ENCODE measurements at regions not wholly inside any gene's neighbourhood (a gene's known extent, or its start where the extent isn't known, plus 50 kb on each side); places are given as distances from the start of the nearest gene placed in this dataset.
A peak's percentile ranks its signal among the peaks of the same experiment; 100 is the strongest.

DNA sequence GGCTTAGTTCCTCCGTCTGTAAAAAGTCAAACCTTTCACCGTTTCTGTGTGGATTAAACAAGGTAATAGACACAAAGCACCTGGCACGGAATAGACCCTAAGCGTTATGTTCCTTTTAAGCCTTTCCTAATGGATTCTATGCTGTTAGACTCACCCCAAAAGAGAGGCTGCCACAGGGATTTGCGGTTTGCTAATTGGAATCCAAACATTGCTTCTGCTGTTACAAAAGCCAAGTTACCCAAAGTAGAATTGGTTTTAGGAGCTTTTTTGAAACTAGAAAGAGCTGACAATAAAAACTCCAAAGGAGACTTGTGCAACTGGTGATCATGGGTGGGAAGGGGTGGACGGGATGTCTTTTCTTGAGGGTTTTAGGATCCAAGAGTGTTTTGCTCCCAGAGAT, 178.0 kb downstream of the BMP7 start:
- ChIA-PET POLR2A (no interaction called here), CTCF (interaction anchor here (3.0 kb wide), 1 partner anchor 258 kb away, joined by 9 read pairs; no protein-coding TSS in a partner anchor)
- DNase-seq (ENCODE audit: extremely low spot score): no peak
- TF ChIP-seq, protein P1, sequence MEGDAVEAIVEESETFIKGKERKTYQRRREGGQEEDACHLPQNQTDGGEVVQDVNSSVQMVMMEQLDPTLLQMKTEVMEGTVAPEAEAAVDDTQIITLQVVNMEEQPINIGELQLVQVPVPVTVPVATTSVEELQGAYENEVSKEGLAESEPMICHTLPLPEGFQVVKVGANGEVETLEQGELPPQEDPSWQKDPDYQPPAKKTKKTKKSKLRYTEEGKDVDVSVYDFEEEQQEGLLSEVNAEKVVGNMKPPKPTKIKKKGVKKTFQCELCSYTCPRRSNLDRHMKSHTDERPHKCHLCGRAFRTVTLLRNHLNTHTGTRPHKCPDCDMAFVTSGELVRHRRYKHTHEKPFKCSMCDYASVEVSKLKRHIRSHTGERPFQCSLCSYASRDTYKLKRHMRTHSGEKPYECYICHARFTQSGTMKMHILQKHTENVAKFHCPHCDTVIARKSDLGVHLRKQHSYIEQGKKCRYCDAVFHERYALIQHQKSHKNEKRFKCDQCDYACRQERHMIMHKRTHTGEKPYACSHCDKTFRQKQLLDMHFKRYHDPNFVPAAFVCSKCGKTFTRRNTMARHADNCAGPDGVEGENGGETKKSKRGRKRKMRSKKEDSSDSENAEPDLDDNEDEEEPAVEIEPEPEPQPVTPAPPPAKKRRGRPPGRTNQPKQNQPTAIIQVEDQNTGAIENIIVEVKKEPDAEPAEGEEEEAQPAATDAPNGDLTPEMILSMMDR (IDR thresholded peaks at IDR 0.05; ENCODE audit: control extremely low read depth, extremely low read depth, low read depth, missing control alignments): no peak

GRCh38 chr20:57089699-57090144, 176.7 kb downstream of the BMP7 start:
- CTCF ChIA-PET: interaction anchor here (0.6 to 8.8 kb wide), 21 partner anchors 10 to 540 kb away, joined by 3 to 105 read pairs (median 3); partner anchors contain the start of gene SPO11
- peak; percentile 80 for DNase-seq (ENCODE audit: extremely low spot score)
- TF ChIP-seq, protein P1 (IDR thresholded peaks at IDR 0.05; ENCODE audit: control extremely low read depth, extremely low read depth, low read depth, missing control alignments): peak; percentile 90
- POLR2A ChIA-PET: no interaction called here

DNA sequence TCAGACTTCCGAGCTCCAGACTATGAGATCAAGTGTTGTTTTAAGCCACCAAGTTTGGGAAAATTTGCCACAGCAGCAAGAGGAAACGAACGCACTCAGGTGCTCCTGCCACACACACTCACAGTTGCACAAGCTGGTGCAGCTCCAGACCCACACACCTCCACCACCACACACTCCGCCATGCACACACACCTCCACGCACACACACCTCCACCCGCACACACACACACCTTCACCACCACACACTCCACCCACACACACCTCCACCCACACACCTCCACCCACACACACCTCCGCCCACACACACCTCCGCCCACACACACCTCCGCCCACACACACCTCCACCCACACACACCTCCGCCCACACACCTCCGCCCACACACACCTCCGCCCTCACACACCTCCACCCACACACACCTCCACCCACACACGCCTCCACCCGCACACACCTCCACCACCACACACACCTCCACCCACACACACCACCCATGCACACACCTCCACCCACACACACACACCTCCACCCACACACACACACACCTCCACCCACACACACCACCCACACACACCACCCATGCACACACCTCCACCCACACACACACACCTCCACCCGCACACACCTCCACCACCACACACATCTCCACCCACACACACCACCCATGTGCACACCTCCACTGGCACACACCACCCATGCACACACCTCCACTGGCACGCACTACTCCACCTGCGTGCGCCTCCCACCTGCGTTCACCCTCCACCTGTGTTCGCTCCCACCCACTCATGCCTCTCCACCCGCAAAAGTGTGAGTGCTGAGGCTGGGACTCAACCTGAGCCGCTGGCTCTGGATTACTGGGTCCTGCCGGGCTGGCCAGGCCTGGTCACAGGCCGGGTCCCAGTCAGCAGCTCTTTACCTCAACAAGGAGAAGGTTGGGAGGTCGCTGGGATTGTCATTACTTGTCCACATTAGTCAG, 175.6 kb downstream of the BMP7 start:
- TF ChIP-seq, protein P1 (IDR thresholded peaks at IDR 0.05; ENCODE audit: control extremely low read depth, extremely low read depth, low read depth, missing control alignments): no peak
- no peak for DNase-seq (ENCODE audit: extremely low spot score)
- ChIA-PET CTCF (interaction anchor here (0.7 to 8.8 kb wide), 20 partner anchors 8 to 507 kb away, joined by 3 to 105 read pairs (median 3); partner anchors contain the start of gene SPO11), POLR2A (no interaction called here)

- TF ChIP-seq, protein P1 (IDR thresholded peaks at IDR 0.05; ENCODE audit: control extremely low read depth, extremely low read depth, low read depth, missing control alignments): no peak
- ChIA-PET CTCF (interaction anchor here (0.7 to 8.8 kb wide), 8 partner anchors 8 to 542 kb away, joined by 3 to 105 read pairs (median 4); no protein-coding TSS in a partner anchor), POLR2A (no interaction called here)
- no peak for DNase-seq (ENCODE audit: extremely low spot score)
These were observed 174.7 kb downstream of the BMP7 start for GRCh38 chr20:57091748-57092111.

DNA sequence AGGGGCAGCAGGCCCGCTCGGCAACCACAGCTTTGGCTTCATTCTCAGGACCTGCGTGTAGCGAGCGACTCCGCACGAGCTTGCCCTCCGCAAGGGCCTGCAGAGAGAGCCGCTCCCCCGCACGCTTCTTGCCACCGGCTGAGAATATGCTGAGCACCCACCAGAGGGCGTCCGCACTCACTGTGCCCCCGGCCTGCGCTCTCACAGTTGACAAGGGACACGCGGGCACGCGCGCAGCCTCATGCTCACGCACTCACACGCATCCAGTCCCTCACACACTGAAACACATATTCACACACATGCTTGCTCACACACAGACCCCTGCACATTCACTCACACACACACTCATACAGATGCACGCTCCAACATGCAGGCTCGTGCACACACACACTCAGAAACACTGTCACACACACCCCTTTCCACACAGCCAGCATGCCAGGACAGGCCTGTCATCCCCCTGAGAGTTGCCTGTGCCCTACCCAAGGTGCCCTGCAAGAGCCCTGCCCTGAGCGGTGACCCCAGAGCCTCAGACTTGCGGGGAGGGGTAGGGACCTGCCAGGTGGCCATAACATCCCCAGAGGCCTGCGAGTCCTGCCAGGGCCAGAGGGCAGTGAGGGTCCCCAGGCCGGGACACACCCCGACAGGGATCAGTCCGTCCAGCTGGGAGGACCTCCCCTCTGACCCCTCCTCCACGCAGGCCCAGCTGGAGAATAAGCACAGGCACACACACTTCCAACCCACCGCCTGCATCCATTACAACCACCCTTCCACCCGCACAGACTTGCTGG, 174.1 kb downstream of the BMP7 start:
- peak; percentile 80 for DNase-seq (ENCODE audit: extremely low spot score)
- ChIA-PET CTCF (interaction anchor here (0.7 to 8.8 kb wide), 7 partner anchors 19 to 542 kb away, joined by 3 to 105 read pairs (median 3); no protein-coding TSS in a partner anchor), POLR2A (no interaction called here)
- TF ChIP-seq, protein P1 (IDR thresholded peaks at IDR 0.05; ENCODE audit: control extremely low read depth, extremely low read depth, low read depth, missing control alignments): peak; percentile 73
